Adrenal gland (tissue), 9 donors: ENCODE measurements at regions not wholly inside any gene's neighbourhood (a gene's known extent, or its start where the extent isn't known, plus 50 kb on each side); places are given as distances from the start of the nearest gene placed in this dataset.

ENCODE experiments used
- DNase-seq, 7 donors: peaks; one replicate each; pipeline ENCODE4 v3.0.0-alpha.2; 2019 to 2020
- H3K27ac ChIP-seq, 5 donors: fragments of 200-600 bp; sonication (generic) in 4 of 5; 1 replicate in 3 of 5; 2 replicates in 2 of 5; pipeline versions ENCODE4 v1.5.1 to v1.8.0; 2016 to 2020; ENCODE audit warnings: mild to moderate bottlenecking in 1 of 5
- H3K27me3 ChIP-seq: fragments of 200-600 bp; 2 replicates; pipeline ENCODE4 v1.8.0; 2021
- H3K36me3 ChIP-seq, 2 donors: fragments of 200-600 bp; replicated peaks in 1 of 2; 1 replicate in 1 of 2; 2 replicates in 1 of 2; pipeline versions ENCODE4 v1.5.1 to v1.8.0; 2018 to 2022
- H3K4me1 ChIP-seq, 2 donors: fragments of 200-600 bp; replicated peaks in 1 of 2; 1 replicate in 1 of 2; 2 replicates in 1 of 2; pipeline versions ENCODE4 v1.5.1 to v1.8.0; 2018 to 2021
- H3K4me3 ChIP-seq, 4 donors: fragments of 200-600 bp; sonication (generic) in 3 of 4; one replicate each; pipeline ENCODE4 v1.5.1; 2016 to 2018
- H3K9me3 ChIP-seq, 3 donors: fragments of 200-600 bp; sonication (generic) in 1 of 3; replicated peaks in 1 of 3; 1 replicate in 2 of 3; 2 replicates in 1 of 3; pipeline versions ENCODE4 v1.5.1 to v1.8.0; 2016 to 2021
- CTCF ChIP-seq, 6 experiments: fragments of 450-650 bp in 4 of 6; fragments of 200-600 bp in 2 of 6; sonication (generic) in 1 of 6; IDR thresholded peaks; 1 replicate in 5 of 6; 2 replicates in 1 of 6; pipeline versions ENCODE4 v1.5.1 to v1.8.0; 2016 to 2021; ENCODE audit warnings: antibody characterized with exemption in 6 of 6, mild to moderate bottlenecking in 2 of 6, moderate library complexity in 1 of 6
- POLR2A ChIP-seq, 2 donors: fragments of 450-650 bp; IDR thresholded peaks; one replicate each; pipeline ENCODE4 v1.6.1; 2017; ENCODE audit warnings: antibody characterized with exemption in 2 of 2, mild to moderate bottlenecking in 2 of 2, moderate library complexity in 1 of 2
- WGBS, 4 donors: extraction: QIAGEN DNeasy Blood & Tissue Kit in 2 of 4; methylation state at CpG; one replicate each; pipeline versions ENCODE4 v1.1.5 to v1.1.7; 2013 to 2017; 5-methylcytosine and 5-hydroxymethylcytosine counted together
- intact Hi-C, 2 donors: fragments of 100-400 bp; cut with DNase I; formaldehyde crosslinking; loops; one replicate each; pipeline versions ENCODE4 v1.14.1 to v1.15.0; 2022 to 2023
- donor health status: healthy with polysubstance abuse.
- donor health status: Bipolar disorder and iron deficiency.
- donor health status: DM: yes; HTN: yes; CAD: no.
- donor health status: DM: no; HTN: no; CAD: no.
- donor health status: DM: no; HTN: no; CAD: no.

- H3K27me3 ChIP-seq, result no peaks in the 10 kb centered on the region
- H3K9me3 ChIP-seq, result no peaks in the 10 kb centered on the region
- H3K36me3 ChIP-seq, result no peaks in the 10 kb centered on the region
- no peak for DNase-seq
- H3K4me1 ChIP-seq, result no peaks in the 10 kb centered on the region
- WGBS, 4 donors, result 57 to 74% (median 63%) methylated on average over 3 of the region's 3 CpGs
- no peak overlapping the region for H3K4me3 ChIP-seq
- intact Hi-C loops, result no loop called here
- H3K27ac ChIP-seq, result no peak overlapping the region
- TF ChIP-seq CTCF (IDR thresholded peaks at IDR 0.05) (no peak), POLR2A (IDR thresholded peaks at IDR 0.05) (no peak)
These were observed 80.4 kb upstream of the FSHB start for GRCh38 chr11:30150425-30150824.

- DNase-seq, result no peak
- H3K27me3 ChIP-seq, result no peaks in the 10 kb centered on the region
- TF ChIP-seq POLR2A (IDR thresholded peaks at IDR 0.05), result no peak
- intact Hi-C loops, result no loop called here
- no peaks in the 10 kb centered on the region for H3K36me3 ChIP-seq
- no peak overlapping the region for H3K27ac ChIP-seq
- no peak overlapping the region for H3K4me3 ChIP-seq
- no peaks in the 10 kb centered on the region for H3K4me1 ChIP-seq
- WGBS, 4 donors, result 81 to 88% (median 86%) methylated on average over 3 of the region's 3 CpGs
- no peaks in the 10 kb centered on the region for H3K9me3 ChIP-seq
These were observed 77.8 kb upstream of the FSHB start for GRCh38 chr11:30153008-30153407.

GRCh38 chr11:30155428-30155827 is 75.4 kb upstream of the FSHB start:
- intact Hi-C loops, result no loop called here
- WGBS, 4 donors, result 55 to 72% (median 66%) methylated on average over 2 of the region's 2 CpGs
- Histone ChIP-seq H3K9me3 (no peaks in the 10 kb centered on the region), H3K36me3 (no peaks in the 10 kb centered on the region), H3K4me3 (no peak overlapping the region), H3K27me3 (no peaks in the 10 kb centered on the region), H3K4me1 (no peaks in the 10 kb centered on the region), H3K27ac (no peak overlapping the region)
- TF ChIP-seq POLR2A (IDR thresholded peaks at IDR 0.05) (no peak), CTCF (IDR thresholded peaks at IDR 0.05) (no peak)
- DNase-seq, result no peak

- H3K27me3 ChIP-seq, result no peaks in the 10 kb centered on the region
- H3K4me3 ChIP-seq, result no peak overlapping the region
- no peaks in the 10 kb centered on the region for H3K36me3 ChIP-seq
- H3K4me1 ChIP-seq, result no peaks in the 10 kb centered on the region
- H3K9me3 ChIP-seq, result no peaks in the 10 kb centered on the region
- DNase-seq, result no peak
- H3K27ac ChIP-seq, result no peak overlapping the region
- 81 to 90% (median 89%) methylated on average over 2 of the region's 2 CpGs for WGBS, 4 donors
- intact Hi-C loops, result no loop called here
- TF ChIP-seq CTCF (IDR thresholded peaks at IDR 0.05), result no peak
- TF ChIP-seq POLR2A (IDR thresholded peaks at IDR 0.05), result no peak
These were observed 71.3 kb upstream of the FSHB start for GRCh38 chr11:30159546-30159945.

GRCh38 chr11:30165652-30166051 is 65.2 kb upstream of the FSHB start:
- no peaks in the 10 kb centered on the region for H3K27me3 ChIP-seq
- H3K4me3 ChIP-seq, result no peak overlapping the region
- intact Hi-C loops, result no loop called here
- 90 to 97% (median 94%) methylated on average over 3 of the region's 3 CpGs for WGBS, 4 donors
- no peaks in the 10 kb centered on the region for H3K9me3 ChIP-seq
- H3K36me3 ChIP-seq, result no peaks in the 10 kb centered on the region
- no peak overlapping the region for H3K27ac ChIP-seq
- no peak for TF ChIP-seq CTCF (IDR thresholded peaks at IDR 0.05)
- no peak for TF ChIP-seq POLR2A (IDR thresholded peaks at IDR 0.05)
- no peaks in the 10 kb centered on the region for H3K4me1 ChIP-seq
- no peak for DNase-seq
